ENCODE measurements at regions not wholly inside any gene's neighbourhood (a gene's known extent, or its start where the extent isn't known, plus 50 kb on each side); places are given as distances from the start of the nearest gene placed in this dataset.

DNA sequence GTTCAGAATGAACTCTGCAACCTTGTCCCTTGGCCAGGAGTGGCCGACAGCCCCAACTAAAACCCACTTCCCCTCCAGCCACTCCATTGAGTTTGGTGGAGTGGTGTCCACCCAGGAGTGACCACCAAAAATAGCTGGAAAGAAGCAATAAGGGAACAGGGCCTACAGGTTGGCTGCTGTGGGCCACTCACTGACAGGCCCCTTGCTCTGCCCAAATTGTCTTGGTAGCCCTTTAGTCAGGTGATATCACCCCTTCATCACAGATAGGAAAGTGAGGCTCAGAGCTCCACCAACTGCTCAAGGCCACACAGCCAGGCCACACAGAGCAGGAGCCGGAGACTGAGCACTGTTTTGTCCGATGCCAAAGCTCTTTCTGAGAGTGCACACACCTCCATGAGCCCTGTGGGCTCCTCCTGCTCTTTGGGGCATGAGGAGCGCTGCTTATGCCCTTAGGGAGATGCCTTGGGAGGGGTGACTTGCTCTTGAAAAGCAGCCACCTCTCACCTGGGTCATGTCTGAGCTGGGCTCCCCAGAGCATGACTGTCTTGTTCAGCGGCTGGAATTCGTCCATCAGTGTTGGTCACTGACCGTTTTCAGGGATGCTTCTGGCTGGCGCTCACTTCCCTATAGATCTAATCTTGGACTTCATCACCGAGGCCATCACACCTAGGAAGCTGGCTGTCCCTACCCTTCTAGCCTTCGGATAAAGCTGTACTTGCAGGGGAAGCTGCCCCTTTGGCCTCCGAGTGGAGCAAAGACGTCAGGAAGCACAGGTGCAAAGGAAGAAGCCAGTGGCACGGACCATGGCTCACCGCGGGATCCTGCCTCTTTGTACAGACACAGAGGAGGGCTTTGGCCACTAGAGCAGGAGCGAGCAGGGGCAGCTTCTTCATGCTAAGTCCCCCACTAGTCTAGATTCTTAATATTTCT lies 186.0 kb upstream of the ZNF469 start:
- TF ChIP-seq, protein P1, sequence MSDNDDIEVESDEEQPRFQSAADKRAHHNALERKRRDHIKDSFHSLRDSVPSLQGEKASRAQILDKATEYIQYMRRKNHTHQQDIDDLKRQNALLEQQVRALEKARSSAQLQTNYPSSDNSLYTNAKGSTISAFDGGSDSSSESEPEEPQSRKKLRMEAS (IDR thresholded peaks at IDR 0.05), result no peak
- no peak for TF ChIP-seq CREB1 (IDR thresholded peaks at IDR 0.05; ENCODE audit: low read depth)
- TF ChIP-seq, protein P2, sequence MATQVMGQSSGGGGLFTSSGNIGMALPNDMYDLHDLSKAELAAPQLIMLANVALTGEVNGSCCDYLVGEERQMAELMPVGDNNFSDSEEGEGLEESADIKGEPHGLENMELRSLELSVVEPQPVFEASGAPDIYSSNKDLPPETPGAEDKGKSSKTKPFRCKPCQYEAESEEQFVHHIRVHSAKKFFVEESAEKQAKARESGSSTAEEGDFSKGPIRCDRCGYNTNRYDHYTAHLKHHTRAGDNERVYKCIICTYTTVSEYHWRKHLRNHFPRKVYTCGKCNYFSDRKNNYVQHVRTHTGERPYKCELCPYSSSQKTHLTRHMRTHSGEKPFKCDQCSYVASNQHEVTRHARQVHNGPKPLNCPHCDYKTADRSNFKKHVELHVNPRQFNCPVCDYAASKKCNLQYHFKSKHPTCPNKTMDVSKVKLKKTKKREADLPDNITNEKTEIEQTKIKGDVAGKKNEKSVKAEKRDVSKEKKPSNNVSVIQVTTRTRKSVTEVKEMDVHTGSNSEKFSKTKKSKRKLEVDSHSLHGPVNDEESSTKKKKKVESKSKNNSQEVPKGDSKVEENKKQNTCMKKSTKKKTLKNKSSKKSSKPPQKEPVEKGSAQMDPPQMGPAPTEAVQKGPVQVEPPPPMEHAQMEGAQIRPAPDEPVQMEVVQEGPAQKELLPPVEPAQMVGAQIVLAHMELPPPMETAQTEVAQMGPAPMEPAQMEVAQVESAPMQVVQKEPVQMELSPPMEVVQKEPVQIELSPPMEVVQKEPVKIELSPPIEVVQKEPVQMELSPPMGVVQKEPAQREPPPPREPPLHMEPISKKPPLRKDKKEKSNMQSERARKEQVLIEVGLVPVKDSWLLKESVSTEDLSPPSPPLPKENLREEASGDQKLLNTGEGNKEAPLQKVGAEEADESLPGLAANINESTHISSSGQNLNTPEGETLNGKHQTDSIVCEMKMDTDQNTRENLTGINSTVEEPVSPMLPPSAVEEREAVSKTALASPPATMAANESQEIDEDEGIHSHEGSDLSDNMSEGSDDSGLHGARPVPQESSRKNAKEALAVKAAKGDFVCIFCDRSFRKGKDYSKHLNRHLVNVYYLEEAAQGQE (IDR thresholded peaks at IDR 0.05; ENCODE audit: low read depth), result no peak
- TF ChIP-seq EP300 (IDR thresholded peaks at IDR 0.05; ENCODE audit: borderline replicate concordance), result no peak
- TF ChIP-seq NFIC (IDR thresholded peaks at IDR 0.05), result no peak
- no peak for TF ChIP-seq YY1 (IDR thresholded peaks at IDR 0.05; ENCODE audit: low read depth)
- no peak for TF ChIP-seq RAD21 (IDR thresholded peaks at IDR 0.05; ENCODE audit: low read depth)
- TF ChIP-seq TCF12 (IDR thresholded peaks at IDR 0.05; ENCODE audit: low read depth), result no peak

Measured in Ishikawa (cell line).